Tibial nerve (tissue), 4 donors: ENCODE measurements at regions not wholly inside any gene's neighbourhood (a gene's known extent, or its start where the extent isn't known, plus 50 kb on each side); places are given as distances from the start of the nearest gene placed in this dataset.

Source experiments
- DNase-seq, 2 donors: peaks; one replicate each; pipeline ENCODE4 v3.0.0-alpha.2; 2019; ENCODE audit warnings: low spot score in 2 of 2
- H3K27ac ChIP-seq, 4 donors: fragments of 200-600 bp; sonication (generic) in 3 of 4; one replicate each; pipeline ENCODE4 v1.5.1; 2017 to 2019; ENCODE audit warnings: mild to moderate bottlenecking in 1 of 4
- H3K27me3 ChIP-seq, 2 donors: fragments of 200-600 bp; sonication (generic) in 1 of 2; one replicate each; pipeline versions ENCODE4 v1.5.1 to v1.6.0; 2017 to 2019
- H3K36me3 ChIP-seq, 3 donors: fragments of 200-600 bp; sonication (generic); one replicate each; pipeline ENCODE4 v1.5.1; 2018 to 2019
- H3K4me1 ChIP-seq, 4 donors: fragments of 200-600 bp; sonication (generic) in 3 of 4; one replicate each; pipeline ENCODE4 v1.5.1; 2017 to 2019
- H3K4me3 ChIP-seq, 4 donors: fragments of 200-600 bp; sonication (generic) in 3 of 4; one replicate each; pipeline ENCODE4 v1.5.1; 2017 to 2019; ENCODE audit warnings: mild to moderate bottlenecking in 1 of 4, moderate library complexity in 1 of 4
- H3K9me3 ChIP-seq, 4 donors: fragments of 200-600 bp; sonication (generic) in 3 of 4; one replicate each; pipeline ENCODE4 v1.5.1; 2017 to 2019
- EP300 ChIP-seq, 2 donors: sonication (generic); formaldehyde crosslinking; IDR thresholded peaks; one replicate each; pipeline ENCODE4 v1.6.1; 2017; ENCODE audit warnings: antibody characterized with exemption in 2 of 2, mild to moderate bottlenecking in 1 of 2
- POLR2A ChIP-seq, 2 donors: fragments of 450-650 bp; IDR thresholded peaks; one replicate each; pipeline ENCODE4 v1.6.1; 2017; ENCODE audit warnings: antibody characterized with exemption in 2 of 2, mild to moderate bottlenecking in 2 of 2, moderate library complexity in 2 of 2
- WGBS, 2 donors: methylation state at CpG; one replicate each; pipeline ENCODE4 v1.1.5; 2018; 5-methylcytosine and 5-hydroxymethylcytosine counted together
- TF ChIP-seq, protein P1 (sequence below), 5 experiments: fragments of 200-600 bp in 3 of 5; fragments of 450-650 bp in 2 of 5; sonication (generic) in 3 of 5; IDR thresholded peaks; one replicate each; pipeline ENCODE4 v1.5.1; 2016 to 2019; ENCODE audit warnings: antibody characterized with exemption in 5 of 5, mild to moderate bottlenecking in 3 of 5, moderate library complexity in 2 of 5

DNA sequence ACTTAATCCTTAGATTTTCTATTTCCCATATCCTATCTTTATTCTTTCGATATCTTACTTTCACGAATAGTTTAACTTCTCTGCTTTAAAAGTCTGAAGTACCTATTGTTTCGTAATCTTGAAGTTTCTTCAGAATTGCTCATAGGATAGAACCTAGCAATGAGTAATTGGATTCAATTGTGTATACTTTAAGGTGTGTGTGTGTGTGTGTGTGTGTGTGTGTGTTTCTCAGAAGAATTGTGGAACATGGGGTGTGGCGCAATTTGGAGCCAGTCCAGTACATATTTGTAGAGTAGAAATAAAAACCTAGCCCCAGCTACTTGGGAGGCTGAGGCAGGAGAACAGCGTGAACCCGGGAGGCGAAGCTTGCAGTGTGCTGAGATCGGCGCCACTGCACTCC, 897.6 kb downstream of the BCL11A start:
- H3K9me3 ChIP-seq, result no peaks in the 10 kb centered on the region
- no peak overlapping the region for H3K4me3 ChIP-seq
- H3K36me3 ChIP-seq, result no peaks in the 10 kb centered on the region
- TF ChIP-seq POLR2A (IDR thresholded peaks at IDR 0.05) (no peak), EP300 (IDR thresholded peaks at IDR 0.05) (no peak)
- TF ChIP-seq, protein P1, sequence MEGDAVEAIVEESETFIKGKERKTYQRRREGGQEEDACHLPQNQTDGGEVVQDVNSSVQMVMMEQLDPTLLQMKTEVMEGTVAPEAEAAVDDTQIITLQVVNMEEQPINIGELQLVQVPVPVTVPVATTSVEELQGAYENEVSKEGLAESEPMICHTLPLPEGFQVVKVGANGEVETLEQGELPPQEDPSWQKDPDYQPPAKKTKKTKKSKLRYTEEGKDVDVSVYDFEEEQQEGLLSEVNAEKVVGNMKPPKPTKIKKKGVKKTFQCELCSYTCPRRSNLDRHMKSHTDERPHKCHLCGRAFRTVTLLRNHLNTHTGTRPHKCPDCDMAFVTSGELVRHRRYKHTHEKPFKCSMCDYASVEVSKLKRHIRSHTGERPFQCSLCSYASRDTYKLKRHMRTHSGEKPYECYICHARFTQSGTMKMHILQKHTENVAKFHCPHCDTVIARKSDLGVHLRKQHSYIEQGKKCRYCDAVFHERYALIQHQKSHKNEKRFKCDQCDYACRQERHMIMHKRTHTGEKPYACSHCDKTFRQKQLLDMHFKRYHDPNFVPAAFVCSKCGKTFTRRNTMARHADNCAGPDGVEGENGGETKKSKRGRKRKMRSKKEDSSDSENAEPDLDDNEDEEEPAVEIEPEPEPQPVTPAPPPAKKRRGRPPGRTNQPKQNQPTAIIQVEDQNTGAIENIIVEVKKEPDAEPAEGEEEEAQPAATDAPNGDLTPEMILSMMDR (IDR thresholded peaks at IDR 0.05), result no peak
- no peaks in the 10 kb centered on the region for H3K4me1 ChIP-seq
- DNase-seq, result no peak
- no peaks in the 10 kb centered on the region for H3K27me3 ChIP-seq
- no peak overlapping the region for H3K27ac ChIP-seq
- WGBS, 2 donors, result 89 to 94% methylated on average over 9 of the region's 9 CpGs

- Histone ChIP-seq H3K9me3 (no peaks in the 10 kb centered on the region), H3K4me3 (no peak overlapping the region), H3K27me3 (no peaks in the 10 kb centered on the region), H3K36me3 (no peaks in the 10 kb centered on the region), H3K4me1 (no peaks in the 10 kb centered on the region), H3K27ac (no peak overlapping the region)
- WGBS, 2 donors, result 49 to 52% methylated on average over 4 of the region's 4 CpGs
- TF ChIP-seq POLR2A (IDR thresholded peaks at IDR 0.05), result no peak
- no peak for TF ChIP-seq EP300 (IDR thresholded peaks at IDR 0.05)
- TF ChIP-seq, protein P1 (IDR thresholded peaks at IDR 0.05), result no peak
- no peak for DNase-seq
These were observed 898.7 kb downstream of the BCL11A start for GRCh38 chr2:59654710-59655109.

DNA sequence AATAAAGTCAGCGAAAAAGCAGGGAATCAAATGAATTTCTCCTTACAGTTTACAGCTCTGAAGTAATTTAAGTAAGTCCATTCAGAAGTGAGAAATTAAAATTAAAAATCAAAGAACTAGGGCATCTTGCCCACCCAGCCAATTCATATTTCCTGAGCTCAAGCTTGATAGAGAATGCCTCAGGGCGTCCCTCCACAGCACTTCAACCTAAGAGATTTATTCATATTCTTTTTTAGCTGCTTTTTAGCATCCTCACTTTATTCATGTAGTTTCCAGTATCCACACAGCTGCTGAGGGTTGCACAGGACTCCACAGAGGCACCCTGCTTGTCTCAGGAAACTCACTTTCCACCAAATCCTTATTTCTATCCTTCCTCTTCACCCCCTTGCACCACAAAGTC, 900.3 kb downstream of the BCL11A start:
- DNase-seq, result no peak
- Histone ChIP-seq H3K27me3 (no peaks in the 10 kb centered on the region), H3K9me3 (no peaks in the 10 kb centered on the region), H3K4me1 (no peaks in the 10 kb centered on the region), H3K4me3 (no peak overlapping the region), H3K36me3 (no peaks in the 10 kb centered on the region), H3K27ac (no peak overlapping the region)
- 57 to 63% methylated on average over 2 of the region's 2 CpGs for WGBS, 2 donors
- no peak for TF ChIP-seq POLR2A (IDR thresholded peaks at IDR 0.05)
- TF ChIP-seq, protein P1 (IDR thresholded peaks at IDR 0.05), result no peak
- no peak for TF ChIP-seq EP300 (IDR thresholded peaks at IDR 0.05)

GRCh38 chr2:59630789-59631188, 922.7 kb downstream of the BCL11A start:
- no peaks in the 10 kb centered on the region for H3K36me3 ChIP-seq
- TF ChIP-seq POLR2A (IDR thresholded peaks at IDR 0.05) (no peak), EP300 (IDR thresholded peaks at IDR 0.05) (no peak)
- TF ChIP-seq, protein P1 (IDR thresholded peaks at IDR 0.05), result no peak
- WGBS, 2 donors, result 89 to 91% methylated on average over 1 of the region's 1 CpG
- no peaks in the 10 kb centered on the region for H3K4me1 ChIP-seq
- H3K27ac ChIP-seq, result no peak overlapping the region
- no peak overlapping the region for H3K4me3 ChIP-seq
- DNase-seq, result no peak
- no peaks in the 10 kb centered on the region for H3K9me3 ChIP-seq
- H3K27me3 ChIP-seq, result no peaks in the 10 kb centered on the region

DNA sequence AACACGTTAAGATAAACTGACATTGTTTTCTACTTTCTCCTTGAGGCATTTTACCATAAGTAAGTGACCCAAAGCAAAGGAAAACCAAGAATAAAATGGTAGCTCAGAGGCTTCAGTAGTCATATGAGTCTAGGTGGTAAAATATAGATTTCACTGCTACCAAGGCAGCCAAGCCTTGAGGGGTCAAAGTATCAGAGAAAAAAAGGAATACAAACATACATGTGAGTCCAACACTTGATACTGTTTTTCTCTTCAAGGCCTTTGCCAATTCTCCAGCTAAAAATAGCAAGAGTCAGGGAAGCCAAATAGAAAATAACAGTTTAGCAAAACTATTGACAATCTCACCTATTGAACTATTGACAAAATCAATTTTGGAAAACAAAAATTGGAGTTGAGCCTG, 925.9 kb downstream of the BCL11A start:
- H3K4me3 ChIP-seq, result no peak overlapping the region
- TF ChIP-seq, protein P1 (IDR thresholded peaks at IDR 0.05), result no peak
- no peak for TF ChIP-seq EP300 (IDR thresholded peaks at IDR 0.05)
- TF ChIP-seq POLR2A (IDR thresholded peaks at IDR 0.05), result no peak
- H3K4me1 ChIP-seq, result no peaks in the 10 kb centered on the region
- H3K27me3 ChIP-seq, result no peaks in the 10 kb centered on the region
- H3K27ac ChIP-seq, result no peak overlapping the region
- no peaks in the 10 kb centered on the region for H3K9me3 ChIP-seq
- no peaks in the 10 kb centered on the region for H3K36me3 ChIP-seq
- WGBS, 2 donors, result 29 to 40% methylated on average over 1 of the region's 1 CpG
- DNase-seq, result no peak
